ENCODE measurements at regions not wholly inside any gene's neighbourhood (a gene's known extent, or its start where the extent isn't known, plus 50 kb on each side); places are given as distances from the start of the nearest gene placed in this dataset.
"Not testable (repeated sequence)": the region's sequence is repeated elsewhere in the genome, so short reads cannot be mapped to it uniquely, and the experiment has no call there.

GRCh38 chr1:161454865-161455707 is 50.2 kb upstream of the FCGR2A start:
- DNase-seq; H3K9me3 ChIP-seq; H3K4me3 ChIP-seq; H3K27me3 ChIP-seq; H3K4me1 ChIP-seq; H3K27ac ChIP-seq; intact Hi-C loops (cut with DNase I; ENCODE audit: low total_unique reads); H3K36me3 ChIP-seq: not testable (repeated sequence)

- H3K27ac ChIP-seq; H3K27me3 ChIP-seq; H3K4me3 ChIP-seq; H3K4me1 ChIP-seq; intact Hi-C loops (cut with DNase I; ENCODE audit: low total_unique reads); H3K9me3 ChIP-seq; H3K36me3 ChIP-seq: not testable (repeated sequence)
- DNase-seq: peak in 1 of 2 donors; percentile 80
Observed at GRCh38 chr1:161453950-161454864, 51.0 kb upstream of the FCGR2A start.

DNA sequence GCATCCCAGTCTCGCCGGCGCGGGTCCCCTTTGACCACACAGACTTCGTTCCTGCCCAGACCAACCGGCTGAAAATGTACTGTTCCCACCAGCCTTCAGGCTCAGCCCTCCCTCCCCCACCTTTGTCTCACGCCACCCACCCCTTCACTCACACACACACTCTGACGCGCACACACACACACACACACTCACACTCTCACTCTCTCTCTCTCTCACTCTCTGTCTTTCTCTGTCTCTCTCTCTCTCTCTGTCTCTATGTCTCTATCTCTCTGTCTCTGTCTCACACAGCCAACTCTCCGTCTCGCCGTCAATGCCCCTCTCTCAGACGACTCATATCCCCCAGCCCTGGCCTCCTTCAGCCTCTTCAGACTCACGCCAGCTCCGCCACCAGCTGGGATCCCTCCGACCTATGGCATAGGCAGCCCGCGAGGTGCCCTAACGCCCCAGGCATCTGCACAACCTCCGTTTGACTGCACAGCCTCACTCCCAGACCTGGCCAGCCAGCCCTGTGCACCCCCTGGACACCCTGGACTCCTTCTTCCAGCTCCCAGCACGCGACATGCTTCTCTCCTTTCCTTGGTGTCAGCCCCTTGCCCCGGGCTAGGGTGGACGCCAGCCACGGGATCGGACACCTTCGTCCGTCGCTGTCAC is 53.4 kb upstream of the FCGR2A start:
- H3K4me1 ChIP-seq; intact Hi-C loops (cut with DNase I; ENCODE audit: low total_unique reads); H3K36me3 ChIP-seq; H3K27ac ChIP-seq; H3K27me3 ChIP-seq; H3K9me3 ChIP-seq; H3K4me3 ChIP-seq; DNase-seq: not testable (repeated sequence)

GRCh38 chr1:161447760-161448332 is 57.4 kb upstream of the FCGR2A start:
- H3K36me3 ChIP-seq; H3K4me3 ChIP-seq; H3K27me3 ChIP-seq; DNase-seq; H3K27ac ChIP-seq; intact Hi-C loops (cut with DNase I; ENCODE audit: low total_unique reads); H3K9me3 ChIP-seq; H3K4me1 ChIP-seq: not testable (repeated sequence)

GRCh38 chr1:161447040-161447759 is 58.1 kb upstream of the FCGR2A start:
- H3K4me1 ChIP-seq; H3K4me3 ChIP-seq; H3K36me3 ChIP-seq; H3K27ac ChIP-seq; H3K9me3 ChIP-seq; H3K27me3 ChIP-seq; intact Hi-C loops (cut with DNase I; ENCODE audit: low total_unique reads); DNase-seq: not testable (repeated sequence)

- H3K27ac ChIP-seq; intact Hi-C loops (cut with DNase I; ENCODE audit: low total_unique reads): not testable (repeated sequence)
- peak in 1 of 2 donors; percentile 72 for DNase-seq
Observed at GRCh38 chr1:161444725-161445124, 60.5 kb upstream of the FCGR2A start.

GRCh38 chr1:161444255-161444654 is 61.0 kb upstream of the FCGR2A start:
- H3K36me3 ChIP-seq; H3K9me3 ChIP-seq; H3K4me3 ChIP-seq; H3K27ac ChIP-seq; intact Hi-C loops (cut with DNase I; ENCODE audit: low total_unique reads); H3K4me1 ChIP-seq; DNase-seq: not testable (repeated sequence)
- H3K27me3 ChIP-seq: peaks cover 0 to 19% of the 10 kb centered on the region in 2 donors

More at GRCh38 chr1:161444725-161445124, 60.5 kb upstream of the FCGR2A start:
- not testable (repeated sequence) for H3K4me3 ChIP-seq, H3K4me1 ChIP-seq, H3K36me3 ChIP-seq, H3K9me3 ChIP-seq
- H3K27me3 ChIP-seq: peaks cover 0 to 14% of the 10 kb centered on the region in 2 donors

DNA sequence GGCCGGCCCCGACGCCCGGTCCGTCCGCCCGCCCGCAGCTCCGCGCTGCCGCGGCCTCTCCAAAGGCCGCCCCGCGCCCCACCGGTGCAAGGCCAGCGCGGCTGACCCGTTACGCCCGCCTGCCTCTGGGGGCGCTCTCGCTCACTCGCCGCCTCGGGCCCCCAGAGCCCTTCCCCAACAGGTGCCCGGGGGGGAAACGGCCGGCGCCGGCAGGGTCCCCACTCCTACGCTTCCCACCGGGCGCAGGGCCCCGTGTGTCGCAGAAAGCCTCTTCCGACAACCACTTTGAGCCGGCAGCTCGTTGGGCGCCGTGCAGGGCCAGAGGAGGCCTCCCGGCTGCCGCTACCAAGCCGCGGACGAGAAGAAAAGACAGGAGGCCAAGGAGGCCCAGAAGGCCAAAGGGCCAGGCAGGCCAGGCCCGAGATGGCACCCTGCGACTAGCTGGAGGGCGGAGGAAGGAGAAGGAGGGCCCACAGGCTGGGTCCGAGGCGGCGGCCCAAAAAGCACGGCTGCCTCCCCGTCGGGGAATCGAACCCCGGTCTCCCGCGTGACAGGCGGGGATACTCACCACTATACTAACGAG is 64.9 kb upstream of the FCGR2A start:
- intact Hi-C loops (cut with DNase I; ENCODE audit: low total_unique reads): no loop called here
- TF ChIP-seq CTCF (IDR thresholded peaks at IDR 0.05): peak; percentile 28 to 37
- H3K36me3 ChIP-seq: no peaks in the 10 kb centered on the region
- DNase-seq: no peak
- peaks cover 0 to 4% (median 0%) of the 10 kb centered on the region in 3 donors for H3K9me3 ChIP-seq
- H3K4me1 ChIP-seq: peaks cover 0 to 10% (median 4%) of the 10 kb centered on the region in 4 donors
- H3K4me3 ChIP-seq: peak overlapping the region; percentile 49 to 54
- H3K27me3 ChIP-seq: peaks cover 0 to 54% of the 10 kb centered on the region in 2 donors
- no peak overlapping the region for H3K27ac ChIP-seq
